Activated CD8-positive, alpha-beta T cell treated with anti-CD3 and anti-CD28 coated beads for 36 hours (primary cell): ENCODE measurements at regions not wholly inside any gene's neighbourhood (a gene's known extent, or its start where the extent isn't known, plus 50 kb on each side); places are given as distances from the start of the nearest gene placed in this dataset.

Source experiments
- ATAC-seq: fragments of 200-7000 bp; cut with Tn5 transposase; one replicate; pipeline ENCODE4 v1.10.0; 2021; ENCODE audit warnings: mild to moderate bottlenecking, moderate library complexity
- CTCF ChIA-PET: fragments of 350-600 bp; sonication (Branson Sonifier 250); formaldehyde crosslinking; loops from one replicate; lab custom pipeline; 2021; ENCODE audit warnings: antibody characterized with exemption; lab: Charles Lee
- POLR2A ChIA-PET: fragments of 350-600 bp; sonication (Branson Sonifier 250); formaldehyde crosslinking; loops from one replicate; lab custom pipeline; 2021; ENCODE audit warnings: antibody characterized with exemption; lab: Charles Lee
- DNase-seq: peaks from one replicate; pipeline ENCODE4 v3.0.0-alpha.2; 2020
- H3K27ac Mint-ChIP-seq: one replicate; pipeline ENCODE4 v1.8.0; 2021; ENCODE audit warnings: mild to moderate bottlenecking, mixed read lengths
- H3K27me3 Mint-ChIP-seq: one replicate; pipeline ENCODE4 v1.8.0; 2021; ENCODE audit warnings: mixed read lengths
- H3K36me3 Mint-ChIP-seq: one replicate; pipeline ENCODE4 v1.8.0; 2021; ENCODE audit warnings: low read depth, mixed read lengths
- H3K4me1 Mint-ChIP-seq: one replicate; pipeline ENCODE4 v1.8.0; 2021; ENCODE audit warnings: low read depth, mixed read lengths
- H3K4me3 Mint-ChIP-seq: one replicate; pipeline ENCODE4 v1.8.0; 2021; ENCODE audit warnings: mild to moderate bottlenecking, moderate library complexity, mixed read lengths
- H3K9me3 Mint-ChIP-seq: one replicate; pipeline ENCODE4 v1.8.0; 2021; ENCODE audit warnings: mixed read lengths
- CTCF ChIP-seq: fragments of 200-600 bp; IDR thresholded peaks from one replicate; pipeline ENCODE4 v1.8.0; 2022; ENCODE audit warnings: antibody characterized with exemption, mild to moderate bottlenecking
- intact Hi-C: fragments of 100-400 bp; cut with micrococcal nuclease; formaldehyde crosslinking; loops from one replicate; pipeline ENCODE4 v1.10.0; 2022

DNA sequence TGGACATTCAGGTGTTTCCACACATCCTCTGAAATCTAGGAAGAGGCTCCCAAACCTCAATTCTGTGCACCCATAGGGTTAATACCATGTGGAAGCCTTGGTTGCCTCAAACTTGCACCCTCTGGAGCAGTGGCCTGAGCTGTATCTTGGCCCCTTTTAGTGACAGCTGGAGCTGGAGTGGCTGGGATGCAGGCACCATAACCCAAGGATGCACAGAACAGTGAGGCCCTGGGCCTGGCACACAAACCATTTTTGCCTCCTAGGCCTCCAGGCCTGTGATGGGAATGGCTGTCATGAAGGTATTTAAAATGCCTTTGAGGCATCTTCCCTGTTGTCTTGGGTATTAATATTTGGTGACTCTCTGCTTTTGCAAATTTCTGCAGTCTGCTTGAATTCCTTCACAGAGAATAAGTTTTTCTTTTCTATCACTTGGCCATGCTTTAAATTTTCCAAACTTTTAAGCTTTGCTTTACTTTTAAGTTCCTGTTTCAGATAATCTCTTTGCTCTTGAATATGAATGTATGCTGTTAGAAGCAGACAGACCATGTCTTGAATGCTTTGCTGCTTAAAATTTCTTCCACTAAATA lies 1594.5 kb upstream of the PCDH20 start:
- ATAC-seq (no peak), DNase-seq (no peak)
- Mint-ChIP-seq H3K27me3 (no peaks in the 10 kb centered on the region), H3K36me3 (no peaks in the 10 kb centered on the region), H3K27ac (no peak overlapping the region), H3K9me3 (peaks cover 37% of the 10 kb centered on the region), H3K4me3 (no peak overlapping the region), H3K4me1 (no peaks in the 10 kb centered on the region)
- ChIA-PET POLR2A (no interaction called here), CTCF (interaction anchor here (1.0 kb wide), 1 partner anchor 10 kb away, joined by 3 read pairs; no protein-coding TSS in a partner anchor)
- no peak for TF ChIP-seq CTCF
- intact Hi-C loops = no loop called here

DNA sequence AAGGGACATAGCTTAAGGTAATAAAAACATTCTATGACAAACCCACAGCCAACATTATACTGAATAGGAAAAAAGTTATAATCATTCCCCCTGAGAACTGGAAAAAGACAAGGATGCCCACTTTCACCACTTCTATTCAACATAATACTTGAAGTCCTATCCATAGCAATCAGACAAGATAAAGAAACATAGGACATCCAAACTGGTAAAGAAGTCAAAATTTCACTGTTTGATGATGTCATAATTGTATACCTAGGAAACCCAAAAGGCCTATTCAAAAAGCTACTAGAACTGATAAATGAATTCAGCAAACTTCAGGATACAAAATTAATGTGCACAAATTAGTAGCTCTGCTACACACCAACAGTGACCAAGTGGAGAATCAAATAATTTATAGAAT lies 1590.0 kb upstream of the PCDH20 start:
- no peak overlapping the region for H3K27ac Mint-ChIP-seq
- POLR2A ChIA-PET = no interaction called here
- no peaks in the 10 kb centered on the region for H3K4me1 Mint-ChIP-seq
- H3K9me3 Mint-ChIP-seq = peaks cover 41% of the 10 kb centered on the region
- intact Hi-C loops = no loop called here
- no peaks in the 10 kb centered on the region for H3K36me3 Mint-ChIP-seq
- no peak for TF ChIP-seq CTCF
- H3K27me3 Mint-ChIP-seq = no peaks in the 10 kb centered on the region
- ATAC-seq (no peak), DNase-seq (no peak)
- H3K4me3 Mint-ChIP-seq = no peak overlapping the region
- CTCF ChIA-PET = no interaction called here

- Mint-ChIP-seq H3K4me3 (no peak overlapping the region), H3K4me1 (no peaks in the 10 kb centered on the region), H3K27me3 (no peaks in the 10 kb centered on the region), H3K9me3 (peaks cover 14% of the 10 kb centered on the region), H3K36me3 (no peaks in the 10 kb centered on the region), H3K27ac (no peak overlapping the region)
- intact Hi-C loops = no loop called here
- ATAC-seq (no peak), DNase-seq (no peak)
- CTCF ChIA-PET = no interaction called here
- POLR2A ChIA-PET = no interaction called here
- TF ChIP-seq CTCF = no peak
Measured at GRCh38 chr13:62997696-62998095, 1582.0 kb upstream of the PCDH20 start.

DNA sequence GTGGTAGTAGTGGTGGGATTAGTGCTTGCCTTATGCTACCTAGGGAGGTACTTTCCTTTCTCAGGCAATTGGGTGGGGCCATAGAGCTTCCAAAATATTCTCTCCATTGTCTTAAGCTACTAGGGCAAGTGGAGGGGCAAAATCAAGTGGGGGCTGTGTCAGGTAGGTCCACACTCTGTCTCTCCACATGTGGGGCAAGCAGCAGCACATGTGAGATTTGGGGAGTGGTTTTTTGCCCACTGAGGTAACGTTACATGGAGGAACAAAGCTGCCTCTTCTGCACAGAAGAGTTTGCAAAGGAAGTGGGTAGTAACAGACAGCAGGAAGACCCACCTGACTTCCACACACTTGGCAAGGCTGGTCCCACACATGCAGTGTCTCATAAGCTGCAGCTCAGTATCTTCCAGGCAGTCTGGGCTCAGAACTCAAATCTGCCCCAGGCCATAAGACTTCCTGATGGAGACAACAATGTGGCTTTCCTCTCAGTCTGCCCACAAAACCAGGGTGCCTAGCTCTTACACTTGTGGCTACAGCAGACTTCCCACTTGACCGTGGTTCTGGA lies 1581.5 kb upstream of the PCDH20 start:
- Mint-ChIP-seq H3K36me3 (no peaks in the 10 kb centered on the region), H3K4me1 (no peaks in the 10 kb centered on the region), H3K27ac (no peak overlapping the region), H3K4me3 (no peak overlapping the region), H3K27me3 (no peaks in the 10 kb centered on the region), H3K9me3 (peaks cover 14% of the 10 kb centered on the region)
- DNase-seq (no peak), ATAC-seq (no peak)
- ChIA-PET POLR2A (no interaction called here), CTCF (no interaction called here)
- intact Hi-C loops = no loop called here
- no peak for TF ChIP-seq CTCF

- ChIA-PET POLR2A (no interaction called here), CTCF (no interaction called here)
- TF ChIP-seq CTCF = no peak
- intact Hi-C loops = no loop called here
- H3K9me3 Mint-ChIP-seq = peaks cover 21% of the 10 kb centered on the region
- DNase-seq (no peak), ATAC-seq (no peak)
- H3K27ac Mint-ChIP-seq = no peak overlapping the region
- H3K36me3 Mint-ChIP-seq = no peaks in the 10 kb centered on the region
- no peaks in the 10 kb centered on the region for H3K27me3 Mint-ChIP-seq
- no peak overlapping the region for H3K4me3 Mint-ChIP-seq
- H3K4me1 Mint-ChIP-seq = no peaks in the 10 kb centered on the region
Measured at GRCh38 chr13:62973804-62974203, 1558.2 kb upstream of the PCDH20 start.
